Stimulated activated CD4-positive, alpha-beta T cell treated with anti-CD3 and anti-CD28 coated beads, Interleukin-2, amount 100 ng/mL, for 4 hours (primary cell): ENCODE measurements at regions not wholly inside any gene's neighbourhood (a gene's known extent, or its start where the extent isn't known, plus 50 kb on each side); places are given as distances from the start of the nearest gene placed in this dataset.
"Not testable (repeated sequence)": the region's sequence is repeated elsewhere in the genome, so short reads cannot be mapped to it uniquely, and the experiment has no call there.

Experiments
- DNase-seq: peaks from one replicate; pipeline ENCODE4 v3.0.0-alpha.2; 2020; ENCODE audit warnings: low read depth

DNA sequence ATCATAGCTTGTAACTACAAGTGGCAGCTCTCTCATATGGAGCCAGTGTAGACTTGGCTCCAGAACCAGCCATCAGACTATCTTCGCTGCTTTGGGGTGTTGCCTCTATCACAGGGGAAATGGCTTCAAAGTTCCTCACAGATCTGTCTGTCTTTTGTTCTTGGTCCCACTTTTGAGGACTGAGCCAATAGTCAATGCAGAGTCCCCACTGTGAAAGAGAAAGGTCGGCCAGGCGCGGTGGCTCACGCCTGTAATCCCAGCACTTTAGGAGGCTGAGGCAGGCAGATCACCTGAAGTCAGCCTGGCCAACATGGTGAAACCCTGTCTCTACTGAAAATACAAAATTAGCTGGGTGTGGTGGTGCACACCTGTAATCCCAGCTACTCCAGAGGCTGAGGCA lies 86.9 kb upstream of the FZD7 start:
- not testable (repeated sequence) for DNase-seq

- DNase-seq: no peak
Observed at GRCh38 chr2:201947287-201947686, 86.4 kb upstream of the FZD7 start.

DNA sequence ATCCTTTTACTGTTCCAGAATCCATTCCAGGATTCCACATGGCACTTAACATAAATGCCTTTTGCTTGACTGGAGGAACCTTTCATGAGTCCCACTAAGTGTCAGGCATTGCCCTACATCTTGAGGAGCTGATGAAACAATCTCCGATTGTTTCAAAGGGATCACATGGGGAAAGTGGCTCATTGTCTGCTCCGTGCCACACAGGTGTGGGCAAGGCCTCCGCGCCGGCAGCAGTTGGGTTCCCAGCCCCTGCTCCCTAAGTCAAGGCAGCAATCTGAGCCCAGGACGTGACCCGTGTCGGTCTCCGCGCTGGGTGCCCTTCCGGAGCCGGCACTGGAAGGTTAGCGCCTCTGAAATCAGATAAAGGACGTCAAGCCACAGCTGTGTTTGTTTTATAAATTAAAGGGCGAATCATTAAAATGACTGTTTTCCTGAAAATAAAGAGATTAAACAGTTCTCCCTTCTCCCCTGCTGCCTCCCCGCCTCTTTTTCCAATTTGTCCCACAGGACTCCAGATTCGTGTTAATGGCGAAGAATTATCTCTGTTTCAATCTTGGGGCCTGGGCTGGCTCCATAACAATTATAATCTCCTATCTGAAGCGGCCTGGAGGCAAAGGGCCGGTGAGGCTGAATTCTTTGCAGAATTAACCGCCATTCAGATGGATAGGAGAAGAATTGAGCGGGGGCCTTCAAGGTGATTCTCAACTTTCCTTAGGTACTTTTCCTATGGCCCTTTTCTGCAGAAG lies 84.3 kb upstream of the FZD7 start:
- DNase-seq: no peak

GRCh38 chr2:201949927-201950246 lies 83.8 kb upstream of the FZD7 start:
- no peak for DNase-seq

DNA sequence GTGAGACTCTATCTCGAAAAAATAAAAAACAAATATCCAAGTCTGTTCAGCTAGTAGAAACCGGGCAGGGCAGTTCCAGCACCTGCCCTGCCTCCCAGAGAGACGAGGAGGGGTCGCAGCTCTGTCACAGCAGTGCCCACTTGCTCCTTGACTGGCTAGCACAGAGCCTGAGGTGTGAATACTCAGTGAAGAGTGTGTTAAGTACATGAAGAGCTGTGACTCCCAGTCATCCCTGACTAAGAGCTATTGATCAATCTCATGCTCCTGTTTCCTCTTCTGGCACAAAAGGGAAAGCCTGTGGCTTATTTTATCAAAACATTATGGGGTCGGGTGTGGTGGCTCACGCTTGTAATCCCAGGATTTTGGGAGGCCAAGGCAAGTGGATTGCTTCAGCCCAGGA lies 83.0 kb upstream of the FZD7 start:
- DNase-seq: no peak

- no peak for DNase-seq
Observed at GRCh38 chr2:201952187-201952586, 81.5 kb upstream of the FZD7 start.

DNA sequence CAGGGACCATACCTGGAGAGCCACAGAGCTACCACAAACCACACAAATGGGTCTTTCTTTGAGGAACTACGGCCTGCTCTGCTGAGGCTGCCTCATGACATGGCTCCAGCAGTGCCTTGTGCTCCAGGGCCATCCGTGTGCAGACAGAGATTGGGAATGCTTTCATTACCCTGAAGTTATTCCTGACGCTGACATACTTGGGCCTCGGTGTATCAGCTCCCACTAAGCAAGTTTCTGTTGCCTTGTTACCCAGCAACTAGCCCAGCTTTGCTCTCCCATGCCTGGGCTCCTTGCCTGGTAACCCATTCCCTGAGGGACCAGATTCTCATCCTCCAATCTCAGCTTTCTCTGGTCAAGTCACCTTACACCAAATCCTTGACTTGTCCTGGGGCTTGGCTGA lies 80.3 kb upstream of the FZD7 start:
- DNase-seq: no peak

- DNase-seq: no peak
Observed at GRCh38 chr2:201953880-201954279, 79.8 kb upstream of the FZD7 start.

GRCh38 chr2:201955231-201955630 lies 78.4 kb upstream of the FZD7 start:
- no peak for DNase-seq

DNA sequence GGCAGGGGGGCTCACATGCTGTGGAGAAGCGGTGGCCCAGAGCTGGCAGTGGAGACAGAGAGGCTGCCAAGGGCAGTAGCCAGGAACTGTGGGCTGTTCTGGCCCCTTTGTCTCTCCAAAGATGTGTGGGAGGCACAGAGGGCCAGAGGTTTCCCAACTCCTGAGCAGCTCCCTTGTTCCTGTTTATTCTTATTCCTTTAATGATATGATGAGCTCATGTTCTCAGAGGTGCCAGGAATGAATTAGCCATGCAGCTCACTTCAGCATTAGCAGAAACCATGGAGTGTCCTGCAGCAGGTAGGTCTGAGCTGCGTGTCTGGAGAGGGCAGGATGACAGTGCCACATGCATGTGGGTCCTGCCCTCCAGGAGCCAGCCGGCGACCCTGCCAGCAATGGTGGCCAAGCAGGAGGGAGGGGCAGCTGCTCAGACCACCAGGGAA lies 77.9 kb upstream of the FZD7 start:
- DNase-seq: no peak

DNA sequence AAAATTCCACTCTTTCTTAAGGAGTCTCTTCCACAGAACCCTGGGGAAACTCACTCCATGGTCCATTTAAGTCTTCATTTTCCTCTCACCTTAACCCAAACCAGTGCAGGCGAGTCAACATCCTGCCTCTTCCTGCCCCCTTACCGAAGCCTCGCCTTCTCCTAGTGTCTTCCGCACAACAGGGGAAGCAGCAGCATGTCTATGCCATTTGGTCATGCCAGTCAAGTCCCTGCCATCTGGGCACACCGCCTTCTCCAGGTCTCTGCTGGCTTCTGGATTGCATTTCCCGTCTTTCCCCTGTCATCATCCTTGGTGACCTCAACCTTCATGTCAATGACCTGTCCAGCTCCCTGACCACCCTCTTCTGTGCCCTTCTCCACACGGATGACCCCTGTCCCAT lies 77.3 kb upstream of the FZD7 start:
- no peak for DNase-seq

DNA sequence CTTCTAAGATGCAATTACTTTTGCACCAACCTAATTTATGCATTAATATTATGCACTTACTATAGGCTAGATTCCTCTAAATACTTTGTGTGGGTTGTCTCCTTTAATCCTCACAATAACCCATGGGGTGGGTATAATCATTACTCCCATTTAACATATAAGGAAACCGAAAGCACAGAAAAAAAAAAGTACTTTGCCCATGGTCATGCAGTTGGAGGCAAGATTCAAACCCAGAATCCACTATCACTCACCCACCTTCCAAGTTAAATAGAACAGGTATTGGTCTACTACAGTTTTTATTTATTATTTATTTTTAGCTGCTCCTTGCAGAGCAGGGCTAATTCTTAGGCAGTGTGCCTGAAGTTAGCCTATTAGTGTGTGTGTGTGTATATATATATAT lies 76.6 kb upstream of the FZD7 start:
- DNase-seq: no peak

GRCh38 chr2:201959198-201959597 lies 74.5 kb upstream of the FZD7 start:
- DNase-seq: no peak

DNA sequence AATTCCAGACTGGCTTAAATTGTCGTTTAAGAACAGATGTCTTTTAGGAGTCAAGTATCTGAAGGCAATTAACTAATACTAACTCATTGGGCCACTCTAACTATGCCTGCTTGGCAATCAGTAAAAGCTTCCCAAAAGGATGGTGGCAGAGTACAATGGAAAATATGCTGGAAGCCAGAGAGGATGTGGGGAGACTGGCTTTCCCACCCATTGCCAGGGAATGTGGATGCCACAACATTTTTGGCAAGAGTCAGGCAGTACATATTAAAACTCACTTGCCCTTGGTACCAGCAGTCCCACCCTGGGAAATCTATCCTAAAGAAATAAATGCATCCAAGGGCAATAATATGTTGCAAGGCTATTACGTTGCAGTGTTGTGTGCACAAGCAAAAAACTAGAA lies 74.0 kb upstream of the FZD7 start:
- no peak for DNase-seq

DNA sequence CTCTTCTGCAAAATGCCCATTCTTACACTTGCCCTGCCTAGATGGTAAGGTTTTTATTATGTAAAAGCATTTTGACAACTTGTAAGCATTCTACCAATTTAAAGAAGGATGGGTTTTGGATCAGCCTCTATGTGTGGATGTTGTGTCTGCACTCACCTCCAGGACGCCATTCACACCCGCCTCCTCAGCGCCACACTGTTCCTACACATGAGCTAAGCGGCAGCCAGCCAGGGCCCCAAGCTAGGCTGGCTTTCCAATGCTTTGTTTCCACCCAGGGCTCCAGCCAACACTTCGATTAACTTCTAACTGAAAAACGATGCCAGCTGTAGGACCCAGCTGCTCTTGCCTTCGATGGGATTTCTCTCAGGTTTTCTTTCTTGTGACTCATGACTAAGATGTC lies 73.3 kb upstream of the FZD7 start:
- DNase-seq: no peak

DNA sequence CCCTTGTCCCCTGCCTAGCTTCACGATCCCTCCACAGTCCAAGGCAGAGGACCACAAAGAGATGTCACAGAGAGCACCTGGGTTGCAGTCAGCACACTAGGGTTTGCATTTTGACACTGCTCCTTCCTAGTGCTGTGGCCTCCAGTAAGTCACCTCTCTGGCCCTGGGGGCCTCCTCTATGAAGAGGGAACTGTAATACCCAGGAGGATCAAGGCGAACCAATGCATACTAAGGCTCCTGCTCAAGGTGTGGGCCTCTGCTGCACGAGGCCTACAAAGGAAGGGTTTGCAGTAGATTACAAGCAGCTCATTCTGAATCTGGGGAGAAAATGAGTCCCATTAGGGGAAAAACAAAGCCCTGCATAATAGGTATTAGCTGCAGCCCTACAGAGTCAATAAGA lies 72.3 kb upstream of the FZD7 start:
- no peak for DNase-seq

GRCh38 chr2:201962774-201963562 lies 70.7 kb upstream of the FZD7 start:
- no peak for DNase-seq

DNA sequence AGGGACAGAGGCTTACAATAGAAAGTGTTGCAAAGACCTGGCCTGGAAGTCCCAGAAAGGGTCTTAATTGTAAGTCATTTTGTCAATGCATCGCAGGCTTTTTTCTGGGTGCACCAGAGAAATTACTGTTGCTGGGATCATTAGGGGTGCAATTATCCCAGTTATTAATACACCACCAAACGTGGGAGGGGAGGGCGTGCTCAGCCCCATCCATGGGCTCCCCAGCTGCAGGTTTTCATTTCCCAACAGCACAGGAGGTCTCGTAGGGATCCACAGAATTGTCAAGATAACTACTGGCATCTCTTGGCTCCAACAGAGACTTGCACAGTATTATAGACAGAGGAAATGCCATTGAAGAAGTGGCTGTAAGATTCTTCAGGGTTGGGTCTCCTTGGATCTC lies 69.6 kb upstream of the FZD7 start:
- no peak for DNase-seq

- DNase-seq: peak; percentile 12
Observed at GRCh38 chr2:201964631-201965206, 68.9 kb upstream of the FZD7 start.

- no peak for DNase-seq
Observed at GRCh38 chr2:201965550-201965949, 68.1 kb upstream of the FZD7 start.

DNA sequence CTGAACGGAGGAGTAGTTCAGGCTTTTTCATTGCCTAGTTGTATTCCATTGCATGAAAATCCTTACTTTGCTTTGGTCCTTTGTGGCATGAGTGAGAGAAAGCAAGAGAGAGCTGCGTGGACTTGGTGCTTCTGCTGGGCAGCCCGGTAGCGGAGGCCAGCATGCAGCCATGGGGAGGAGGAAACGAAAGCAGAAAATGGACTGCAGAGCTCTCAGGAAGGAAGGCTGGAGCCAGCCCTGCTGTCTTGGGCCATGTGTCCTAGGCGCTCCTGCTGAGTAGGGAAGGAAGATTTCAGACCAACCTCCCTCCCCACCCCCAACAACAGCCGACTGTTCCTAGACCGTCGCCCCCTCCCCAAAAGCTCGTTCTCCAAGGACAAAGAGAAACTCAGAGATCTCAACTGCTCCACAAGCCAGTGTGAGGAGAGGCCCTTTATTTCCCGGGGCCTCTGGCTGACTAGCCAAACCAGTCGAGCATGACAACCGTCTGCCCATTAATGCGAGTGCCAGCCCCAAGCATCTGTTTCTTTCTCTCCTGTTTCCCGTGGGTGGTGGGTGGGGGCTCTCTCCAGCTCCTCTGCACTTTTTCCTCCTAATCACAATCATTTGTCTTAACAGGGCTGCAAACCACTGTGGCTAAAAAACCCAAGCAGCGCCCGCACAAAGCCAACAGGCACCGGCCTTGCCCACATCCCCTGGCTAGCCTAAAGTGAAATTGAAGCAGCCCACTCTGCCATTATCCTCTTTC lies 66.8 kb upstream of the FZD7 start:
- no peak for DNase-seq

DNA sequence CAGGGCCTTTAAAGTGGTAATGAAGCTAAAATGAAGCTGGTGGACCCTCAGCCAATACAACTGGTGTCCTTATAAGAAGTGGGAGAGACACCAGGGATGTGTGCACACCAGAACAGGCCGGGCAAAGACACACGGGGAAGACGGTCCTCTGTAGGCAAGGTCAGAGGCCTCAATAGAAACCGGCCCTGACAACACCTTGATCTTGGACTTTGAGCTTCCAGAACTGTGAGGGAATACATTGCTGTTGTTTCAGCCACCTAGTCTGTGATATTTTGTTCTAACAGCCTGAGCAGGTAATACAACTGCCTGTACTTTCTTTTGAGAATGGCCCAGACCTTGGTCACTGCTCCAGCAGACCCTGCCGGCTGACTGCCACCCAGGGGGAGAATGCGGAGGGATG lies 65.6 kb upstream of the FZD7 start:
- no peak for DNase-seq

DNA sequence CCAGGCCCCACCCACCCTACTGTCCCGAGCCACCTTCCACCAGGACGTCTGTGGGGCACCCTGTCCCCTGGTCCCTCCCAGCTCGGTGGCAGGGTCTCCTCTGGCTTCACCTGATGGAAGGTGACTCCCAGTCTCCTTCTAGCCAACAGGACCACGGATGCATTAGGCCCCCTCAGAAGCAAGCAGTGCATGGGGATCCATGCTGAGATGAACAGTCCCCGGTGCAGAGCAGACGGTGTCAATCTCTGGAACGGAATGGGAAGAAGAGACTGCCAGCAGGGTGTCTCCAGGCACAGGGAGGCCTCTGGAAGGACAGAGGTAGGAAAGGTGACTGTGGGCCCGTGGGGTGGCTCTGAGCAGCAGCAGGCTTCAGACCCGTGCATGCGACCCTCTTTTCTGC lies 65.2 kb upstream of the FZD7 start:
- no peak for DNase-seq
